Activated CD4-positive, alpha-beta T cell treated with anti-CD3 and anti-CD28 coated beads for 4 hours (primary cell): ENCODE measurements at regions not wholly inside any gene's neighbourhood (a gene's known extent, or its start where the extent isn't known, plus 50 kb on each side); places are given as distances from the start of the nearest gene placed in this dataset.

ENCODE experiments used
- DNase-seq, 2 donors: peaks; one replicate each; pipeline ENCODE4 v3.0.0-alpha.2; 2020

DNA sequence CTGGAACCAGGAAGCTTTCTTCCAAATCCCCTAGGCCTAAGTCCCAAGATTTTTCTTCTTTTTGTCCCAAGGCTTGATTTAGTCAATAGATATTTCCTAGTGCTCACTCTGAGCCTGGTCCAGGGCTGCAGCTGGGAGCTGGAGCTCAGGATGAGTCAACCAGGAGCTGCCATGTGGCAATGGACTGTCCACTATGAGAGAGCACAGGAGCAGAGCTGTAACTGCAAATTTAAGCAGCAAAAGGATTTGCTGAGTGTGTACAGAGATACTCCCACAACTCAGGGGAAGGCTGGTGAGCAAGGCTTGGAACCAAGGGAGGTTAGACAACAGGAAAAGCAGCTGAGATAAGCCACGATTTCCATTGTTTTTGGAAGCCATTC lies 92.1 kb upstream of the CXCL12 start:
- DNase-seq, result no peak

DNA sequence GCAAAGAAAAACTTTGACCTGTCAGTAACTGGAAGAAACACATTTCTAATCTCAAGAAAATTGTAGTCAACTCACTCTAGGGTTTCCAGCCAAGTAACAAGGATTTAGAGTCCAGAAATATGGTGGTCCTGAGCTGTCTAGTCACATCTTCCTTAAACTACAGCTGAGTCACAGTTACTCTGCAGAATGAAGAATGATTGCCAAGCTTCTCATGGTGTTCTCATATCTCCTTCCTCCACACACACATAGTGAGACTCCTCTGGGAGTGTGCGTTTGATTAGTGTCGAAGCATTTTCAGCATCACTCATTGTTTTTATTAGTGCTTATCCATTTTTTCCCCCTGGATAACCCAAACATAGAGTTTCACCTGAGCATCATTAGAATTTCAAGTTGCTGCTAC lies 93.1 kb upstream of the CXCL12 start:
- DNase-seq, result no peak

DNA sequence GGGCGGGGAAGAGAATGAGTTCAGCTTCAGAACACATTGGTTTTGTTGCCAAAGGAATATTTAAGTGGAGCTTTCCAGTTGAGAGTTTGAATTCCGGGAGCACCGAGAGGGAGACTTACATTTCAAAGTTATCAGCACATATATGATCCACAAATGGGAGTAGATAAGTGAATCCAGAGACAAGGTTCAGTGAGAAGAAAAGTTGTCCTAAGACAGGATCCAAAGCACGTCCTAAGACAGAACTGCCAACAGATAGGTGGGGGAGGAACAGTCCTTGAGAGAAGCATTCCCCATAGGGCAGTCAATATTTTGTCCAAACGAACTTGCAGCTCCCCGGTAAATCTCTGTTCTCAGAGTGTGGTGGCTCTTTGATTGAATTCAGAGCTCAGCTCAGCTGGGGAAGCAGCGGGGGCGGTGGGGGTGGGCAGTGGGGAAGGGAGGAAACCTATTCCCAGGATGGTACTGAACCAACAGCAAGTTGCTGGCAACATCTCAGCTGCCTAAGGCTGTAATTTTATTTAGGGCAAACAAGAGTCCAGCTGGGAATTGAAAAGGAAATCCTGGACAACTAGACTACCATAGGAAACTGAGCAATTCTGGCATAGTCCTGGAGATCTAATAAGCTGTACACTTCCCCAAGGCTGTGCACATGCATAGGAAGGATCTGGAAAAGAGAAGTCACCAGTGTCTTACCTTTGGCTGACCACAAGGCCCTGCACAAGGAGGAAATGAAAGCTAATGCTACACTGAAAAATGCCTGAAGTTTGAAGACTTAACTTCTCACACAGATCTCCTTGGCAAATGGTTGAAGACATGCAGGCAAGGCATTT lies 94.2 kb upstream of the CXCL12 start:
- no peak for DNase-seq

DNA sequence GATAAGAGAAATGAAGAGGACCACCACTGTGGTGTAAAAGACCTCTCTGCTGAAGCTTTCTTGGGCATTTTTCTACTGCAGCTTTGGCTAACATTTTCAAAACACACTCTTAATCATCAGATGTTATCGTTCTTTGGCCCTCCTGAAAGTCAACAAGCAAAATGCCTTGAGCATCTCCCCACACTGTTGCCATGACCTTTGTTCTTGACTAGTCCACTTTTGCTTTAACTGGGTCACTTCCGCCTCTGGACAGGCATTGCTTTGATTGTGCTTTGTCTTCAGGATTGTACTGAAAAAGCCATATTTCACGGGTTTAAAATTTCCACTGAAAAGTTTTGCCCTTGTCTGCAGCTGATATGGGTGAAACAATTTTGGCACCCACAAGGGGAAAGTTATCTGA lies 107.8 kb upstream of the CXCL12 start:
- no peak for DNase-seq

DNA sequence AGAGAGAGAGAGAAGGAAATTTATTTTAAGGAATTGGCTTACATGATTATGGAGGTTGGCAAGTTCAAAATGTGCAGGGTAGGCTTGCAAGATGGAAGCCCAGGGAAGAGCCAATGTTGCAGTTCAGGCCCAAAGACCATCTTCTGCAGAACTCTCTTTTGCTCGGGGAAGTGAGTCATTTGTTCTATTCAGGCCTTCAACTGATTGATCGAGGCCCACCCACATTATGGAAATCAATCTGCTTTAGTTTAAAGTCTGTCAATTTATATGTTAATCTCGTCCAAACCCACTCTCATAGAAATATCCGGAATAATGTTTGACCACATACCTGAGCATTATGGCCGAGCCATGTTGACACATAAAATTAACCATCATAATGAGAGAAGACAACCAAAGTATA lies 113.3 kb upstream of the CXCL12 start:
- no peak for DNase-seq

DNA sequence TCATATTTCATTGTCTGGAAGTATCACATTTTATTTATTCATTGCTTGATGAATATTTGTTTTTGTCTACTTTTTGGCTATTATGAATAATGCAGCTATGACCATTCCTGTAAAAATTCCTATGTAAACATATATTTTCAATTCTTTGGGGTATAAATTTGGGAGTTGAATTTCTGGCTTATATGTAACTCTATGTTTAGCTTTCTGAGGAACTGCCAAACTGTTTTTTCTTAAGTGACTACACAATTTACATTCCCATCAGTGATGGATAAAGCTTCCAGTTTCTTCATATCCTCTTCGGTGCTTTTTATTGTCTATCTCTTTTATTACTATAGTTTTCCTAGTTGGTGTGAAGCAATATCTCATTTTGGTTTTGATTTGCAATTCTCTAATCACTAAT lies 115.6 kb upstream of the CXCL12 start:
- no peak for DNase-seq

DNA sequence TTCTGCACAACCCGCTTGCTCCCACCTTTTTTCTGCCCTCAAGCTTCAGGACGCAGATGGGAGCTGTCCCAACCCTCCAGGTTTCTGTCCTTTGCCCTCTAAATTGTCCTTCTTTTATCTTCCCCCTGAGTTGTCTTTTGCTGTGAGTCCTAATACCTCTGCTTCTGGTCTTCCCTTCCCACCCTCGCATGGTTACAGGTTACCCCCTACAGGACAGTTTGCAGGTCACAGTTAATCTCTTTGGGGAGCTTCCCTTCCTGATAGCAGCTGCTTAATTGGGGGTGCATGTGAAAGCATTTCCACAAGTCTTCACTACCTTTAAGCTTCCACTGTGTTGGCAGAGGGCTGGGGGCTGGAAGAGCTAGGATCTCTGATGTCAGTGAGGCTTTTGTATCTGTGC lies 121.5 kb upstream of the CXCL12 start:
- DNase-seq, result no peak

DNA sequence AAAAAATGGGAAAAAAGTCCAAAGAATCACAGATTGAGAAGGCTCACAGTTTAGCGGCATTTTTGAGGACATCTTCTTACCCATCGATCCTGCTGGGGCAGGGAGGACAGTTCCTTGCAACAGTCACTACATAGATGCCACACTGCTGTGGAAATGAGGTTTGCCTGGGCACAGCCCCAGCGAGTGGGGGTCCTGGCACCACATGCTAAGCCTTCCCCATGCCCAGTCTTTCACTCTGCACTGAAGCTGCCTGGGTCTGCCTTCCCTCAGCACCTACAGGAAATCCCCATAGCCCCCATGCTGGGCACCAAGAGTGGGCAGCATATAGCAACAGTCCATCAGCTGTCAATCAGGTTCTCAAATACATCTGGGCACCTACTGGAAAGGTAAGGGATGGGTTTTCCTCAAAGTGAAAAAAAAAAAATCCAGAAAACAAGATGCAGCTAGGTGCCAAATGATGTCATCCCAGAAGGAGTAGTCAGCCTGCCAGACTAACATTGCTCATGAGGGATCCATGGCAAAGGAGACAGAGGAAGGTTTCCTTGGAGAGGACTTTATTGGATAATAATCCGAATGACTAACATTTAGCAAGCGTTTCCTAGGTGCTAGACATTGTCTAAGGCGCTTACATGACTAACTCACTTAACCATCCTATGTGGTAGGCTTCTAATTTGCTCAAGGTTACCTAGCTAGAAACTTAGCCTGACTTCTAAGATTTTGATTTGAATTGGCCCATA lies 125.7 kb upstream of the CXCL12 start:
- DNase-seq, result no peak

DNA sequence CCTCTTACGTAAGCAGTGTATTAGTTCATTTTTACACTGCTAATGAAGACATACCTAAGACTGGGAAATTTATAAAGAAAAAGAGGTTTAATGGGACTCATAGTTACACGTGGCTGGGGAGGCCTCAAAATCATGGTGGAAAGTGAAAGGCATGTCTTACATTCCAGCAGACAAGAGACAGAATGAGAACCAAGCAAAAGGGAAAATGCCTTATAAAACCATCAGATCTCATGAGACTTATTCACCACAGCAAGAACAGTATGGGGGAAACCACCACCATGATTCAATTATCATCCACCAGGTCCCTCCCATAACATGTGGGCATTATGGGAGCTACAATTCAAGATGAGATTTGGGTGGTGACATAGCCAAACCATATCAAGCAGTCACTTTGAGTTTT lies 126.3 kb upstream of the CXCL12 start:
- no peak for DNase-seq

DNA sequence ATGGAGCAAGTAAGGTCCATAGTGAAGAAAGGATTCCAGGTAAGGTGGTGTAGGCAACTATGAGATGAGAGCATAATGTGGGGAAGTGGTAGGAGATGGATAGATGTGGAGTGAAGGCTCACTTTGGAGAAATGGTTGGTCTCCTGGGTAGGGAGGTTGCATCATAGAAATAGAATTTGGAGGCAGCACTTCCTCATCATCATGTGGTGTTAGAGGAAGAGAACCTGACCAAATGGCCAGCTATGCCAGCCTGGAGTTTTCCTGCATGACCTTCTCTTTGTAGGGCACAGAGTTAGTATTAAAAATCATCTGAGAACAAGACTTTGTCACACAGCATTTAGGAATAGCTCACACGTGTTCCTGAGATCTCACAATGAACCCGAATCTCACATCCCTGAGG lies 126.7 kb upstream of the CXCL12 start:
- no peak for DNase-seq

DNA sequence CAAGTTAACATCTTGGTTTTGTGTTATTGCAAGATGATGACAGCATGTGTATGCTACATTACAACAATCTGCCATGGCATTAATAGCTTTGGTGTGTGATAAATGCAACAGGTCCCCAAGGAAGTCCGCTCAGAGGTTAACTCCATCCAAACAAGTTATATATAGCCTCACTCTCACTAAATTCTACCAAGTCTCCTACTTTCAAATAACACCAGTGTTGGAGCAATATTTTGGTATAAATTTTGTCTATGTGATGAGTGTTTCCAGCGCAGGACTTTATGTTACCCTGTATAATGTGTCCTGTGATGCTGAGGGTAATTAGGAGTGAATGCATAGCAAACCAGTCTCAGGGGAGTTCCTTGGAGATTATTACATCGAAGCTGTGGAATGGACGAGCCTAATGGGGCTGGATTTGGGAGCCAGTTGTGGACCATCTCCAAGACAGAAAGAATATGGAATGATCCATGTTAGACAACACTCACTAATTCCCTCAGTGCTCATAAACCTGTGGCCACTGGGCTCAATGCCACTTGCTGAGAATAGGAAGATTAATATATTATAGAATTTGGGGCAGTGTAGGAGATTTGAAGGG lies 127.6 kb upstream of the CXCL12 start:
- no peak for DNase-seq

DNA sequence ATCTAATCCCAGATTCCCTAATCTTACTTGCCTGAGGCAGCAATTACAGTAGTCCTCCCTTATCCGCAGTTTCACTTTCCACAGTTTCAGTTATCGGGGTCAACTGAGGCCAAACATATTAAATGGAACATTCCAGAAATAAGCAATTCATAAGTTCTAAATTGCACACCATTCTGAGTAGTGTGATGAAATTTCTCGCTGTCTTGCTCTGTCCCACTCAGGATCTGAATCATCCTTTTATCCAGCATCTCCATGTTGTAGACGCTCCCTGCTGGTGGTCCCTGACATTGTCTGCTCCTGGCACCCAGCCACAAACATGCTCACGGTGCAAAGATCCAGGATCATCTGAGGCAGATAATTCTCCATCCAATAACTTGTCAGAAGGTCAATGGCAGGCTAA lies 128.7 kb upstream of the CXCL12 start:
- DNase-seq, result no peak

DNA sequence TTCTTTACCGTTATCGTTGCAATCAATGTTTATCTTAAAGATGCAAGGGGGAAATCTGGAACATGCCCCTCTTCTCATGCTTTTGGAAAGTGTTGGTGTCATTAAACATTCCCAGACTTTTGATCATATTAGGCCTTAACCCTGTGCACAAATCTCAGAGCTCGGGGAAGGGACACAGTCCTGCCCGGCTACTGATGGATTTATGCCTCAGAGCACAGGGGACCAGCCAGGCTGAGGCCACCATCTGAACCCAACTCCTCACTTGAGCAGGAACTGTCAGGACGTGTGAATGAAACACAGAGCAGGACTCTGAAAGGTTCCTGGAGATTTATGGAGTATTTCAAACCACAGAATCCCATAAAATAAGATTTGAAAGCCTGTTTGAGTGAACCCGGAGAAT lies 132.0 kb upstream of the CXCL12 start:
- no peak for DNase-seq

DNA sequence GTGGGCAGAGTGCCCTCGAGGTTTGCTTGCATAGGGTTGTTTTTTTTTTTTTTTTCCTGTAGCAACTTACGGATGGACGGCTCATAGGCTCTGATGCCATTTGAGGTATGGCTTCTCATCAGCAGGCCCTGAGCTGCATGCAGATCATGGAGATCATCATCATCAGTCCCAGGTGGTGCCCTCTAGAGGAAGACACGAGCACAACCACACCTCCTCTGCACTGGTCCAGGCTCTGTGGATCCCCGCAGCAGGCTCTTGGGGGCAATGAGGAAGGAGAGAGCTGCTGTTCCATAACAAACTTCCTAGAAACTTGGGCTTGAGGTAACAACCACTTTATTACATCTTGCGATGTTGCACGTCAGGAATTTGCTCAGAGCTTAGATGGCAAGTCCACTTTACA lies 132.7 kb upstream of the CXCL12 start:
- DNase-seq, result no peak

DNA sequence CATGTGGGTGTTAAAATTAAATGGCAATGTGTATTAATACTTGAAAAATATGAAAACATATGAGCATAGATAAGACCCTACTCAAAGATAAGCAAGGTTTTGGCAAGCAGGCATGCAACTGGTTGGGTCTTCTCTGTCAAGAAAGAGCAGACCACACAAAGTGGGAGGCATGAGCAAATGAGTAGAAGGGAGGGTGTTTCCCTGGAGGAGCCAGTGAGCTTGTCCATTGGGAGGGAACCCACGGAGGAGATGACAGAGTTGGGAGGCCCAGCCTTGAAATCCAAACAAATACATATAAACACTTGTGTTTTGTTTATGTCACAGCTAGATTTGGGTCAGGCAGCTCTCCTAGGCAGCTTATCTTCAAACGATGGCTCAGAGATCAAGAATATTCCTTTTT lies 134.5 kb upstream of the CXCL12 start:
- no peak for DNase-seq

DNA sequence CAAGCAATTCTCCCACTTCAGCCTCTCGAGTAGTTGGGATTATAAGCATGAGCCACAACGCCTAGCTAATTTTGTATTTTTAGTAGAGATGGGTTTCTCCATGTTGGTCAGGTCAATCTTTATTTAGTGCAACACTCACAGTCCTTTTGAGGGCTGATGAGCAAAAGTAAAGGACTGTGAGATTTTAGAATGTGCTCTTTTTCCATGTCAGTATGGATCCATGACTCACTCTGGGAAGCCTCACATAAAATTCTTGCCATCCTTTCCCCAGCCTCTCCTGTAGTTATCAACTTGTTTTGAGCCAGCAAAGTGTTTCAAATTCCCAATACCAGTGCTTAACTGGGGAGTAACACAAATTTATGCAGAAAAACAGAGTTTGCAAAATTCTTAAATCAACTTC lies 135.8 kb upstream of the CXCL12 start:
- DNase-seq, result no peak

DNA sequence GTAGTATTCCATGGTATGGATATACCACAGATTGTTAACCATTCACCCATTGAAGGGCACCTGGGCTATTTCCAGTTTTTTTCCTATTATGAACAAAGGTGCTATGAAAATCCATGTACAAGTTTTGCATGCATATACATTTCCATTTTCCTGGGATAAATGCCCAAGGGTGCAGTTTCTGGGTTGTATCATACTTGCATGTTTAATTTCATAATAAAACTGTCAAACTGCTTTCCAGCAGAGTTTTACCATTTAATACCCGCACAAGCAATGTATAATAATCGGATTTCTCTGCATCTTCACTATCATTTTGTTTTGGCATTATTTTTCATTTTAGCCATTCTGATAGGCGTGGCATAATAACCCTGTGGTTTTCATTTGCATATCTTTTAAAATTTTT lies 154.3 kb upstream of the CXCL12 start:
- DNase-seq, result no peak

DNA sequence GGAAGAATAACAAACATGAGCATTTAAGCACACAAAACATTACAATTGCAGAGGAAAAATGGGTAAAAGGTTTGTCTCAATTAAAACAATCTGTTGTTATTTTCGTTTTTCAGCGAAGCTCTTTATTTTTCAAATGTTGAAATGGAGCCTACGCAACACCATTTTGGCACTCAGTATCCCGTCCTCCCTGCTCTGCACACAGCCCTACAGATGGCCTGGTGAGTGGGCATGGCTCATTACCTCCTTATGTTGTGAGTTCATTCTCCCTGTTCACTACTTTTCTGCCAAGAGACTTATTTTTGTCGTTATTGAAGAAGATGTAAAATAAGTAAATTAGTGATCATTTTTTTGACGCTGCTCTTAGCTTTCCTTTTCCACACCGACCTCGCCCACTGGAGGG lies 167.8 kb upstream of the CXCL12 start:
- no peak for DNase-seq

DNA sequence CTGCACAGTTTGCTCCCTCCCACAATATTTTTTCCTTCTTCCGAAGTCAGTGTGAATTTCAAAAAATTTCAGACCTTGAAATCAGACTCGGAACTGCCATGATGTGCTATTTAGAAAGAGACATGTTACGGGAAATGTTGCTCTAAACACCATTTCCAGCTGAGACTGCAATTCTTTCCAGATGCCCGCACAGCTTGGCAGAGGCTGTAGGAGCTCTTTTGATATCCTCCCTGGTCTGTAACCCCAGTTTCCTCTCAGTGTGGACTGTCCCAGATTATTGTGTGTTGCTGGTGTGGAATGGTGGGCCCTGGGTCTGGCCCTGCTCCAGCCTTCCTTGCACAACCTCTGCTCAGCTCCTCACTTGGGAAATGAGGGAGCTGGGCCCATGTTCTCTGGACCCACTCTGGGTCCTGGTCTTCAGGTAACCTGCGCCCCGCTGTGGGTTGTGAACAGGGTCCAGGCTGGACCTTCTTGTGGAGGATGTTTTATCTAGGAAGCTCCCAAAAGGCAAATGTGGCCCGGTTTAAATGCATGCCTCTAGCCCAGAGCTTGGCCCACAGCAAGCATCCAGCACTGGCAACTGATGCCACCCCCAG lies 172.8 kb upstream of the CXCL12 start:
- no peak for DNase-seq

DNA sequence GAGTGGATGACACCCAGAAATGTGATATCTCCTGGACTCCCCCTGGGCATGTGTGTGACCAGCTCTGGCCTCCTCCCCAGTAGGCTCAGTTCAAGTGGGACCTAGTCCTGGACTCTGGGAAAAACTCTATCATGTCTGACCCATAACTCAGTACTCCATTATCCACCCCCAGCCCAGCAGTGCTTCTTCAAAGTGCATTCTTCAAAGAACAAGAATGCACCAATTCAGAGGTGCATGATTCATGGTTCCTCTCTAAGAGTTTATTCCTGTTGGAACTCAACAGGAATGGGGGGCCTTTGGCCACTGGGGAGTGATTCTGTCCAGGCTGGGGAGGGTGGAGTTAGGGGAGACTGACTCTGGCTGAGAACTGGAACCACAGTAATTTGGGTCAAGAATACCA lies 173.6 kb upstream of the CXCL12 start:
- DNase-seq, result no peak

DNA sequence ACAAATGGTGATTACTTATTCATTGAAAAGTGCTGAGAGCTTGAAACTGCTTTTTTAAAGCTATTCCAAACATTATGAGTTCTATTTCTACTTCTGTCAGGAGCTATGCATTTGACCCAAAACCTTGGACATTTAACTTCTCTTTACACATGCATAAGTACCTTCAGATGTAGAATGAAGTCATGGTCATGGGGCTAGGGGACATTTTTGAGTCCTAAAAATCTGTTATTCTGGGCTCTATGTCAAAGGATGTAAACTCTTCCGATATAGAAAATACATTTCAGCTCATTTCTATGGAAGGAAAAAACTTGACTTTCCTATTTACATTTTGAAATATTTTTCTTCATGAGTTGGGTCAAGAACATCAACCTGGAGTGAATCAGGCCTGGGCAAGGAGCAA lies 179.5 kb upstream of the CXCL12 start:
- no peak for DNase-seq

DNA sequence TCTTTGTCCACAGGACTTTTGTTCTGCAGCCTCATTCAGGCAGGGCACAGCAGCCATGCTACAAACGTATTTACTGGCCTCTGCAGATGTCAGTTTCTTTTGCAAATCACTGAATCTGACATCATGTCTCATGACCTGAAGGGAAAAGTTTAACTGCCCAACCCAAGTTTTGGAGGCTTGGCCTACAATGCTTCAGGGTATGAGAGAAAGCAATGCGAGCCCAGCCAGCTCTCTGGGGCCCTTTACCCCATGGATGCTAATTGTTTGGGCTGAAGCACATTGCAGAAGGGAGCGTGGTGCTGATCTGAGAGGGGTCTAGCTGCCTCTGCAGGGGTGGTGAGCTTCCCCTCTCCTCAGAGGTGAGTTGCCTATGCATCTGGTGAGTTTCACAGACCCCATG lies 179.9 kb upstream of the CXCL12 start:
- DNase-seq, result no peak

DNA sequence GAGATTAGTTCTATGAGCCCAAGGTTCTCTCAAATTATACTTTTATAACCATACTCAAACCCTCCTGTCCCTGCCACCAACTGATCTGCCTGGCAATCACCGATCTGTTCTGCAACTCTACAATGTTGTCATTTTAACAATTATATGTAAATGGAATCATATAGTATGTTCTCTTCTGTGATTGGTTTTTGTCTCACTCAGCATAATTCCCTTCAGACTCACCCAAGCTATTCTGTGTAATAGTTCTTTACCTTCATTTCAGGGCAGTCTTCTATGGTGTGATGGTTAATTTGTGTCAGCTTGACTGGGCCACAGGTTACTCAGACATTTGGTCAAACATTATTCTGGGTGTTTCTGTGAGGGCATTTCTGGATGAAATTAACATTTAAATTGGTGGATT lies 181.9 kb upstream of the CXCL12 start:
- no peak for DNase-seq

DNA sequence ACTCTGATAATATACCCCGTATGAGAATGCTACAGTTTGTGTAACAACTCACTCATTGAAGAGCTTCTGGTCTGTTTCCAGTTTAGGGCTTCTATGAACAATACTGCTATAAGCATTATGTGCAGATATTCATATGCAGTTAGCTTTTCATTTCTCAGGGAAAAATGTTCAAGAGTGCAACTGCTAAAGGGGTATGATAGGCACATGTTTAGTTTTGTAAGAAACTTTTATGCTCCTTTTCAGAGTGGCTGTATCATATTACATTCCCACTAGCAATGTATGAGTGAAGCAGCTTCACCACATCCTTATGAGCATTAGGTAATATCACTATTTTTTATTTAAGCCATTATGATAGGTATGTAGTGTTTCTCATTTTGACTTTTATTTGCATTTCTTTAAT lies 182.6 kb upstream of the CXCL12 start:
- DNase-seq, result no peak
